ENCODE measurements at regions not wholly inside any gene's neighbourhood (a gene's known extent, or its start where the extent isn't known, plus 50 kb on each side); places are given as distances from the start of the nearest gene placed in this dataset.
"Not testable (repeated sequence)": the region's sequence is repeated elsewhere in the genome, so short reads cannot be mapped to it uniquely, and the experiment has no call there.

DNA sequence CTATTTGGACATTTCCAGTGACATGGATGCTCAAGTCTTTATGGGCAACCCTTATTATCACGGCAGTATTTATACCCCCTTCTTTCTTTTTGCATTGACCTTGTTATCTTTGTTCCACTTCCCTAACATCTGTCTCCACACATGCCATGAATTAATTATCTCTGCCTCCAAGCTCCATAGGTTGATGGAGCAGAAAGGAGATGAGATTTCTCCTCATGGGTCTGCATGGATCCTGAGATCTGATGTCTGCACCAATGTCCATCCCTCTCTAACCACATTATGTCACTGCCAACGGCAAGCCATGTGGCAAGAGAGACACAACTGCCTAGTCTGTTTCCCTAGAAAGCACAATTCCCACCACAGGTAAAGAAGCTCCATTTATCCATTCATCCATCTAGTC lies 416.8 kb upstream of the ASIC2 start:
- DNase-seq = no peak

DNA sequence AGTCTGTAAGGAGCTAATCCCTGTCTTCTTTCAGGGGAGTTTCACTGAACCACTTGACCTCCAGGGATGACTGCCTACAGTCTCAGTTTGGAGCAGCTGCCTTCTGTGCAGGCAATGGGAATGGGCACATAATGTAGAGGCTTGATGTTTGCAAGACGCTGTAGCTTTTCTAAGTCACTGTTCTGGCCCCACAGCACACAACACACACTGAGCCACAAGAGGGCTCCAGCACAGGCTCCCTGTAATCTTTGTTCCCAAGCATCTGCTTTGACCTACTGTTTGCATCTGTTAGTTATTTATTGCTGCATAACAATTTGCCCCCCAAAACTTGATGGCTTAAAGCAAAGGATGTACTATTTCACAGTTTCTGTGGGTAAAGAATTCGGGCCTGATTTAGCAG lies 419.0 kb upstream of the ASIC2 start:
- DNase-seq = no peak

DNA sequence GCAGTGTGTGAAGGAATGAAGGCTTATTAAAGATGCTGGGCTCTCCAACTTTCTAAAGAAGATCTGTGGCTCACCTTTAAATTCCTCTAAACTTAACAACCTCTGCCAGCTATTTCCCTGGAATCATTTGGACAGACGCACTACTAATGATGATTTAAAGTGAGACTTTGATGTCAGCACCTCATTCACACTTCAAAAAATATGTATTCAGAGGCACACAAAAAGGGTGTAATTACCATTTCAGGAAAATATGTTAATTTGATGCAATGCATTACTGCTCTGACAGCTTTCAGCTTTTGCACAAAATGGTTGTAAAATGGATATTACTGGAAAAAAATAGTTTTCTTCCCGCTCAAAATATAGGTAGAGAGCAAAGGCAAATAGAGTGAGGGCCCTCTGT lies 423.9 kb upstream of the ASIC2 start:
- no peak for DNase-seq

DNA sequence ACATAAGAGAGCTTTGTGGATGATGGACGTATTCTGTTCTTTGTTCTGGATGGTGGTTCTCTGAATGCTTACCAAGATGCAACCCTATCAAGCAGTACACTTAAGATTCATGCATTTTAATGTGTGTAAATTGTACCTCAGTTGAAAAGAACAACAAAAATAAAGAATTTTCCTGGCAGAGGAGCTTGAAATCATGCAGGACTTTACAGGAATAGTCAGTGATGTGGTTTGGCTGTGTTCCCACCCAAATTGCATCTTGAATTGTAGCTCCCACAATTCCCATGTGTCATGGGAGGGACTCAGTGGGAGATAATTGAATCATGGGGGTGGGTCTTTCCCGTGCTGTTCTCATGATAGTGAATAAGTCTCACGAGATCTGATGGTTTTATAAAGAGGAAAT lies 430.6 kb upstream of the ASIC2 start:
- not testable (repeated sequence) for DNase-seq

DNA sequence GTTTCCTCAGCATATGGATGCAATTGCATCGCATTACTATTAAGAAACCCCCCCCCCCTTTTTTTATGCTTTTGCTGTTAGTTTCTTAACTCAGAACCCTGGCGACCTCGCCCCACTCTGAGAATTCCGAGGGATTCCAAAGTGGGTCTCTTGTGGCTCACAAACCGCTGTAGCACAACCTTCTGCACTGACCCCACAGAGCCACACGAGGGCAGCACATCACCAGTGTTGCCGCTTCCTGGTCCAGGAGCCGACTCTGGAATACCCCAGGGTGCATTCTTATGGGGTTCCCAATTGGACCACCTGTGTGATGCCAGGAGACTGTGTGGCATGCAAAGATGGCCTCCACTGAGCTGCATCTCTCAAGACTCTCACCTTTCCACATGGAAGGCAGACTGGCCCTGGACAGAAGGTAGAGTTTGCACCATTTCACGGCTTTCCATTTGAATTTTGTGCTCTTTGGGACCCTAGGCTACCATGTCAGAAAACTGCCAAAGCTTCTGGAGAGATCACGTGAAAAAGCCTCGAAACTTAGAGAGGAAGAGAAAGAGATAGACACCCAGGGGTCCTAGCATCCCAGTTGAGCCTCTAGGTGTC lies 432.7 kb upstream of the ASIC2 start:
- no peak for DNase-seq

DNA sequence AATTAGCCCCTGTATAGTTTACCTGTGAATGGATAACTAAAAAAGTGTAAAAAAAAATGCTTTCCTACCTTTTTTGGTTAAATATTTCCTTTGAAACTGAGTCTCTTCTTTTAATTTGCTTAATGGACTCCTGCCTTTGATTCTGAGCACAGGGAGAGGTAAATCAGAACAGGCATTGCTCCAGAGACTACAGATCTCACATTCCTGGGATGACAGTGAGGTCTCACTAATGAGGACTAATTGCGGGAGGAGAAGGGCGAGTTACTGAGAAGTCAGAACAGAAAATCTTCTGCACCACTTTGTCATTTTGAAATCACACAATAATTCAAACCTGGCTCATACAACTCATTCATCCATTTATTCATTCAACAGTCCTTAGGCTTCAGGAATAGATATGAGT lies 437.0 kb upstream of the ASIC2 start:
- no peak for DNase-seq

DNA sequence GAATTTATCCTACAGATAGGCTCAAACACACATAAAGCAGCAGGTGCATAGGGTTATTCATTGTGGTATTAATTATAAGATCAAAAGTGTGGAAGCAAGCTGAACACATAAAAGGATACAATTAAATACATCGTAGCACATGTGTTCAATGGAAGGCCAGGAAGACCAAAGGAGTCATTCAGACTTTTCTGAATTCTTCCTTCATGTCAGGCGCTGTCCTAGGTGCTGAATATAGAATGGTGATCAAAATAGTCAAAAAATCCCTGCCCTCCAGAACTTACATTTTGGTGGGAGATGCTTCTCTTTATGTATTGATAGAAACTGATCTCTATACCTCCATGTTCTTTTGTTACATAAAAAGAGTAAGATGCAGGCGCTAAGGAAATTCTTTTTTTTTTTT lies 439.0 kb upstream of the ASIC2 start:
- no peak for DNase-seq

DNA sequence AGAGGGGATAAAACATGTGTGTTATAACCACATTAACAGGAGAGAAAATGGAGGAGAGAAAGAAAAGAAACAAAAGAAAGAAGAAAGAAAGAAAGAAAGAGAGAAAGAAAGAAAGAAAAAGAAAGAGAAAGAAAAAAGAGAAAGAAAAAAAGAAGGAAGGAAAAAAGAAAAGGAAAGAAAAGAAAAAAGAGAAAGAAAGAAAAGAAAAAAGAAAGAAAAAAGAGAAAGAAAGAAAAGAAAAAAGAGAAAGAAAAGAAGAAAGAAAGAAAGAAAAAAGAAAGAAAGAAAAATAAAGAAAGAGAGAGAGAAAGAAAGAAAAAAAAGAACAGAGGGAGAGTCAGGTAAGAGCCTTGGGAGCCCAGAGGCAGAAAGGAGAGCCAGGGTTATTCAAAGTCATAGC lies 446.6 kb upstream of the ASIC2 start:
- no peak for DNase-seq

DNA sequence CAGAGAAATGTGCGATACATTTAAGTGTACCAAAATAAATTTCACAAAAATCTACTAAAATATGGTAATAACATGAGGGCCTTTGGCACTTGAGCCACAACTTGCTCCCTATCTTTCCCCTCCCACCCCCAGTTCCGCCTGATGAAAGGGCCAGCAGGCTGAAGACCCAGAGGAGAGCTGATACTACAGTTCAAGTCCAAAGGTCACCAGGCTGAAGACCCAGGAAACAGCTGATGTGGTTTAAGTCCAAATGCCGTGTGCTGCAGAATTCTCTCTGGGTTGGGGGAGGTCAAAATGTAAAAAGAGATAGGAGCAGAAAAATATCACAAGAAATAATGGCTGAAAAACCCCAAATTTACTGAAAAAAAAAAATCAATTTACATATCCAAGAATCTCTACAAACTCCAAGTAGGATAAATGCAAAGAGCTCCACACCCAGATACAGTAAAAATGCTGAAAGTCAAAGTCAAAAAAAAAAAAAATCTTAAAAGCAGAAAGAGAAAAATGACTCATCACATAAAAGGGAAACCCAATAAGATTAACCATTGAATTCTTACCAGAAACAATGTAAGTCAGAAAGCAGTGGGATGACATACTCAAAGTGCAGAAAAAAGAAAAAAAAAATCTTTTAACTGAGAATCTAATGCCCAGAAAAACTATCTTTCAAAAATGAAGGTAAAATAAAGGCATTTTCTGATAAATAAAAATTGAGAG lies 452.1 kb upstream of the ASIC2 start:
- DNase-seq = no peak

DNA sequence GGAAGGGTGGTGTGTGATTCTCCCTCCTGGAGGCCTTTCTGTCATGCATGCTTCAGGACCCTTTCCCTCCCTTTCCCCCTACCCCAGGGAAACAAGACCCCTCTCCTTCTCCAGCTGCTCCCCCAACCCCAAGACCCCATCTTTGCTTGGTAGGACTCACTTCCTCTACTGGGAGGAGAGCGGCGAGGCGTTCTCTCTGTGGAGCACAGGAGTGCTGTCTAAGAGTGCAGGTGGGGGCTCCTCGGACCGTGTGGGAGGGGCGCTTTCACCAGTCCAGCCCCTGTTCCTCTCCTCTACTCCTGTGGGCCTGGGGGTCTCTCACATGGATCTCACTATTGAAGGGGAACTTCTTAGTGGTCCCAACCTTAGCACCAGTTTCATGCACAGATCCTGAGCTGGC lies 456.1 kb upstream of the ASIC2 start:
- DNase-seq = no peak

DNA sequence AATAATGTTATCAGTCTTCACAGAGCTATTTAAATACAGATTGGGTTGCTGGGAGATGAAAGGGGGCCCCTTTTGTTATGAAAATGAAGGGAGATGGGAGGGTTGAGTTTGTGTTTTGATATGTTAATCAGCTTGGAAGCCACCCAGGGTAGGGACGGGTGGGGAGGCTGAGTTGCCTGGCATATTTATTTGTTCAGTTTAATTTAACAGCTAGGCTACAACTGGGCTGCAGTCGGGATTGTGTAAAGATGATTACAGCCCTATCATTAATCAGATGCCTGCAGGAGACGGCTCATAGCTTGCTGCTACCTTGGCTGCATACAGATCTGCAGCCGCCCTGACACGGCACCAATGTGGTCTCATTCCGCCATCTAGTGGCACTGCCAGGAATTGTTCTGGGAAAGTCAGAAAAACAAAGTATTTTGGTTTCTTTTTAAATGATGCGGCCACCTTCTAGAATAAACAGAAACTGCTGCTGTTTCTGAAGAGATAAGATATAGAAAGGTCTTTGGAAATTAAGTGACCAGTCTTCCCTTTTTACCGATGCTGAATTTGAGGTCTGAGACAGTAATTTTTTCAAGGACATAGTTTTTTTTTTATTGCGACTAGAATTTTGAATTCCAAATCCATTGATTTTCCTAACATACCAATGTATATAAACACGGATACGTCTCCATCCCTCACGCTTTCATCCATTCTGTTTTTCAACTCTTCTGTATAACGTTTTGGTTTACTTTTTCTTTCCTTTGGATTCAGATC lies 458.0 kb upstream of the ASIC2 start:
- peak; percentile 43 to 44 for DNase-seq

DNA sequence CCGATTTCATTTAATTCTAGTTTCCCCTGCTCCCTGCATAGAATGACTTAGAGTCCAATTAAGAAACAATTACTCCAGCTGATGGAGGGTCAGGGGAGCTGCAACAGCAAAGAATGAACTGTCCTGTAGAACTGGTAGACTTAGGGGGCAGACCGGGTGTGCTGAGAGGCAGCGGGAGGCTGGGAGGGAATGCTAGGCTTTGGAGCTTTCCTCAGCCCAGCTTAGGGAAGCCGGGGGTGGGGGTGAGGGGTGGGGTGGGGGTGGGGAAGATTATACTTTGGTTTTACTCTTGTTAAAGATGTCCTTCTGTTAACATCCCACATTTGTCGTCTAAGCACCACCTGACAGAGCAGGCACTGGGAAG lies 458.6 kb upstream of the ASIC2 start:
- DNase-seq = no peak

DNA sequence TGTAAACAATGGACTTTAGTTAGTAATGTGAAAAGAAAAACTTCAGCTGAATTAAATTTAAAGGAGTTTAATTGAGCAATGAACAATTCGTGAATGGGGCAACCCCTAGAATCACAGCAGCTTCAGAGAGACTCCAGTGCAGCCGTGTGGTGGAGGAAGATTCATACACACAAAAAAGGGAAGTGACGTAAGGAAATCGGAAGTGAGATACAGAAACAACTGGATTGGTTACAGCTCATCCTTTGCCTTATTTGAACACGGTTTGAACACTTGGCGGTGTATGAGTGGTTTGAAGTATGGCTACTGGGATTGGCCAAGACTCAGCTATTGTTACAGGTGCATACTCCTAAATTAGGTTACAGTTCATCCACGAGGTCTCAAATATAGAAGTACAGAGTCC lies 460.4 kb upstream of the ASIC2 start:
- DNase-seq = no peak

DNA sequence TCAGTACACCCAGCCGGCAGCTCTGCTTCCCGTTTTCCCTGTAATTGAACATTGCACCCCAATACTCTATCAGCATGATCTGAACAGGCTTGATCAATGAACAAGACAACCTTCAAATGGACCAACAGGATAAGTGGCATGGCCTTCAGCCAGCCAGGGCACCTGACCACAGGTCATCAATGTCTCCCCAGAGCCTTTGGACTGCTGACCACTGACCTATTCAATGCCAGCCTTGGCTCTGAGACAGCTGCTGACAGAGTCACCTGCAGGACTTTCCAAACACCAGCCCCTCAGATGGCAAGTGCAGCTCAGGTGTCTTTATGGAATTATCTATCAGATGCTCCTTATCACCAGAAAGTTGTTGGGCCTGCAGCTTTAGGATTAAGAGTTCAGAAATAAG lies 462.9 kb upstream of the ASIC2 start:
- no peak for DNase-seq

DNA sequence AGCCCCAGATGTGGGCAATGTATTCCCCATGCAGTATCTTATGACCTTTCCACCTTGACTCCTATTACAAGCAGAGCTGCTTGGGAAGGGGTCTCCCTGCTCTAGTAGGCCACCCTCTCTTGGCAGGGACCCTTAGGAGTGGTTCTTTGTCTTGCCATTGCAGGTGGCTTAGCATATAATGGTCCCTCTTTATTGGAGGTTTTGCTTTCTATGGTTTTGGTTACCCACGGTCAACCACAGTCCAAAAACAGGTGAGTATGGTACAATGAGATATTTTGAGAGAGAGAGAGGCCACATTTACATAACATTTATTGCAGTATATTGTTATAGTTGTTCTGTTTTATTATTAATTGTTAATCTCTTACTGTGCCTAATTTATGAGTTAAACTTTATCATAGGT lies 472.8 kb upstream of the ASIC2 start:
- DNase-seq = no peak

DNA sequence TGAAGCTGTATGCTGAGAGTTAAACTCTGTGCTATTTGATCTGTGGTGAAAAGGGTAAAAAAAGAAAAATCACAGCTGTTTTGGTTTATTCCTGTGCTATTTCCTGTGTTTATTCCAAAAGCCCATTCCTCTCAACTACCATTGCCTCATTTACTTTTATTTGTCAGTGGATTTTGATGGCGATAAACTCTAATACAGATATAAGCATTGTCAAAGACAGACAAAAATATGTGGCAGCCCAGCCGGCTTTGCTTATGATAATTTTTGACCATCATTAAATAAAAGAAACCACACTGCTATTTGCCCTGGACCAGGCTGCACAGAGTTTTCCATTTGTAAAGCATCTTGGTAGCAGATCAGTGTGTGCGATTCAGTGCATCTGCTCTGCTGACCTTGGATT lies 473.6 kb upstream of the ASIC2 start:
- DNase-seq = no peak

DNA sequence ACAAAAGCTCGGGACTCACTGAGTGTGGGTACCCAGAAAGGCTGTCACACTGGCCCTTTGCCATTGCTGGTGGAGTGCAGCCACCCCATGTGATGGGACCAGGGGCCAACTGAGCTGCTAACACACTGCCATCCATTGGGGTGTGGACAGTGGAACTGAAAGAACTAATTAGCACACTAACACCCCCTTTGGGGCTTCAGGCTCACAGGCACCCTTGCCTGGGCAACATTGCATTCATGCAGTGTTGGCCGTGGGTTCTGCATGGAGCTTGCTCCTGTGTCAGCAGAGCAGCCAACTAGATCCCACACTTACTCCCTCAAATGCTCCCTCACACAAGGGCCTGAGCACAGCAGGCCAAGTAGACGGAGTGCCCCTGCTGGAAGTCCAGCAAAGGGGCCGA lies 476.0 kb upstream of the ASIC2 start:
- DNase-seq = no peak

DNA sequence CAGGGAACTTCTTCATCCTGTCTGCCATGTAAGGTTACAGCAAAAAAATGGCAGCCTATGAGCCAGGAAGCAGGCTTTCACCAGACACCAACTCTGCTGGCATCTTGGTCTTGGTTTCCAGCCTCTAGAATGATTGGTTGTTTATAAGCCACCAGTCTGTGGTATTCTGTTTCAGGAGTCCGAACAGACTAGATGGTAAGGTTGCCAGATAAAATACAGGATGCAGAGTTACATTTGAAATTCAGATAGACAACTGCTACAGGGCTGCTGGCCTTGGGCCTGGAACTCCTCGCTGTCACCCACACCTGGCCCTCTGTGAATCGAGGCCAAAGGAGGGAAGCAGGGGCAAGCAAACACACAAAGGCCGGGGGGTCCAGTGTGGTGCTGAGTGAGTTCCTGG lies 478.8 kb upstream of the CCL2 start:
- DNase-seq = no peak

DNA sequence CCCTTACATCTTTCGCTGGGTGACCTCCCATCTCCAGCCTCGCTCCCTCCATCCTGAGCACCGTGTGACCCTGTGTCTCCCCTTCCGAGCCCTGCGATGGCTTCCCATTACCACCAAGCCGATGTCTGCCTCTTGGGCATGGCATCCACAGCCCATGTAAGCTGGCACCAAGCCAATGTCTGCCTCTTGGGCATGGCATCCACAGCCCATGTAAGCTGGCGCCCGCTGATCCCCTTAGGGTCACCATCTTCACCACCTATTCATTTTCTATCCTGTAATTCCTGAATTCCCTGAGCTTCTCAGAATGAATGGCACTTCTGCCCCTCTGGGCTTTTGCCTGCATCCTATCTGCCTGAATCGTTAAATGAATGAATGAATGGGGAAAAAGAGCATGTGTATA lies 478.2 kb upstream of the CCL2 start:
- no peak for DNase-seq

DNA sequence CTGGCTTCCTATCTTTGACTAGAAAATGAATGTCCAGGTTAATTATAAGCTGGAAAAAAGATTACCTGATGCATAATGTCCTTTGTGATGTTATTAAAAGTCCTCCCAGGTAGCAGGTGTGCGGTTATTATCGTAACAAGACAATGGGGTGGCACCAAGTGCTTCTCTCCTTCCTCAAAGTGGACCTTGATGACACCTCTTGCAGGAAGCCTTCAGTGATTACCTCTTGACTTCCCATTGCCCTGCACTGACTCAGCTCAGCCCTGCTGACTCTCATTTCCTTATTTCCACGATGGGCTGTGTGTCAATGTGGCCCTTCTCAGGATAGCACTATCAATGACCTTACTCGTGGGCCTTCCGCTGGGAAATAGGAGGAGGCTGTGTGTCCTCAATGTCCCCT lies 477.4 kb upstream of the CCL2 start:
- DNase-seq = no peak

DNA sequence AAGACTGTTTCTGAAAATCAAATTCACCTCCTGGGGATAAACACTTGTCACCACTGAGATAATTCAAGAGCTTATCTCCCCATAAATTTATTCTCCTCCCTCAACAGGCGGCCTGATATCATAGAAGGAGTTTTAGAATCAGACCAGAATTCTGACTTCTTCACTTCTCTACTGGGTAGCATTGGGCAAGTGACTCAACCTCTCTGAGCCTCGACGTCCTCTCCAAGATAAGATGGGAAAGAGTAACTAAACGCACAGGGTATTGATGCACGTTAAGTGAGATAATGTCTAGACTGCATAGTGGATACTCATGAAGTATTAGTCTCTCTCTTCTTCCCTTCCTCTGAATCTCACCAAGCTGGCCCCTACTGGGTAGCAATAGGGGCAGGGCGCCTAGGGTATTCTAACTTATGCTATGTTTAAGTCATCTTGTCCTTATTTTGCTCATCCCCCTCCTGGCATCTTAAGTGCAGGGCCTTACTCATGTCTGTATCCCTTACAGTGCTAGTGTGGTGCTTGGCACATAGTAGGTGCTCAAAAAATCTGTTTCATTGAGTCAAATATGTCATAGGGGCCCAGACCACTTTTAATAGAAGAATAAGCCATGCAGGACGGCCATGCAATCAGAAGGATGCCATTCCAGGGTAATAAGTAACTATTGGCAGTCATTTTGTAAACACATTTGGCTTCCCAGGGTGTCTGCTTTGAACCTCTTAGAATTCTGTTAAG lies 476.4 kb upstream of the CCL2 start:
- no peak for DNase-seq

DNA sequence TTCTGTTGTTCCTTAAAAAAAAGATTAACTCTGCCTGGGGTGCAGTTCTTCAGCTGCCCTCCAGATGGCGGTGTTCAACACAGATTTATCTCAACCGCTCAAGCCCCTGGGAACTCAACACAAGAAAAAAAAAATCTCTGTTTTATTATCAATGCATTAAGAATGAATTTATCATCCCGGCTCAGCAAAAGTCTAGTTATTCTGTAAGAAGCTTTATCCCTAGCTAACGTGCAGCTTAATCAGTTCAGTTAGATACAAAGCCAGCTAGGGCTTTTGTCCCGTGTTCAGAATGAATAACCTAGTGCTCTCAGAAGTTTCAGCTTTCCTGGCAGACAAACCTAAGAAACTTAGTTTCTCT lies 475.9 kb upstream of the CCL2 start:
- DNase-seq = peak in 1 of 2 donors; percentile 59

DNA sequence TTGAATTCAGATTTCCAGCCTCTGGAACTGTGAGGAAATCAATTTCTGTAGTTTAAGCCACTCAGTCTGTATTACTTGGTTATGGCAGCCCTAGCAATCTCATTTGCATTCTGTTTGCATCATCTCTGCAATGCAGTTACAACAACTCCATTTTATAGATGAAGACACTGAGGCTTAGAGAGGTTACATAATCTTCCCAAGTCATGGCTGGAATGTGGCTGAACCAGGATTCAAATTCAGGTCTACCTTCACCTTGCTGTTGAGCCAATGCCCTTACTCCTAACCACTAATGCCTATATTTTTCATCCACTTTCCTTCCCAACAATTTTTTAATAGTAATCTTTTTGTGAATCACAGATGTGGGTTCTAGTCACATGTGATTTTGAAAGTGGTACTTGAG lies 469.8 kb upstream of the CCL2 start:
- DNase-seq = no peak

DNA sequence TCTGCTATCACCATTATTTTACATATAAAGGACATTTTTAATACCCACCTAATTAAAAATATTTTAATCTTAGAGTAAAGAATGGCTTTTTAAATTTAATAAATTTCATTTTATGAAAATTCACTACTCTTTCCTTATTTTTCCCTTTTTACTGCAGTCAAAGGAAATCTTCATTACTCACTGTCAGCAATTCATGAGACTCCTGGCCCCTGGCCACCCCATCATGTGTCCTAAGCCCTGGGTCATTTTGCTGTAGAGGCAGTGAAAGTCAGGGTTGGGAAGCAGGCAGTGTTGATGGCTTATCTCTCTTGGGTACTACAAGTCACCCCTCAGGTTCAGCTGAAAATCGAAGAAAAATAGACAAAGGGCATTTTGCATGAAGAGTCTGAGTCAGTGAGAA lies 468.6 kb upstream of the CCL2 start:
- no peak for DNase-seq

Measured in hippocampal formation (tissue), 2 donors.